ENCODE measurements at regions not wholly inside any gene's neighbourhood (a gene's known extent, or its start where the extent isn't known, plus 50 kb on each side); places are given as distances from the start of the nearest gene placed in this dataset.

DNA sequence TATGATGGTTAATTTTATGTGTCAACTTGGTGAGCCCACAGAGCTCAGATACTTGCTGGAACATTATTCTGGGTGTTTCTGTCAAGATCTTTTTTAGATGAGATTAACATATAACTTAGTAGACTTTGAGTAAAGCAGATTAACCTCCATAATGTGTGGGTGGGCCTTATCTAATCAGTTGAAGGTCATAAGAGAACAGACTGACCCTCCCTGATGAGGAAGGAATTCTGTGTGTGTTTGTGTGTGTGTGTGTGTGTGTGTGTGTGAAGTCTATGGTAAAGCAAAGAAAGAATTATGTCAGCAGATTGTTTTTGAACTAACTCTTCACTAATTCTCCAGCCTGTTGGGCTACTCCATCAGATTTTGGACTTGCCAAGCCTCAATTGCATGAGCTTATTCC lies 232.2 kb upstream of the MEX3C start:
- ATAC-seq (no peak), FAIRE-seq (no peak), DNase-seq (ENCODE audit: low read depth, low spot score) (no peak)
- Histone ChIP-seq H3K9me3 (replicated peaks; ENCODE audit: control insufficient read depth, insufficient read depth, low read length) (no peaks in the 10 kb centered on the region), H3K27ac (ENCODE audit: control insufficient read depth, insufficient read depth) (no peak overlapping the region), H3K4me1 (ENCODE audit: control insufficient read depth, insufficient read depth, low read length) (peaks cover 4% of the 10 kb centered on the region; the same call in 1 of the 2 replicates), H2AFZ (ENCODE audit: control insufficient read depth, low read depth, low read length) (no peak overlapping the region), H3K9ac (ENCODE audit: control insufficient read depth, insufficient read depth, low read length) (no peak overlapping the region), H3K4me3 (no peak overlapping the region), H3K4me2 (ENCODE audit: control insufficient read depth, insufficient read depth) (no peak overlapping the region), H3K27me3 (replicated peaks in 1 of 2; ENCODE audit: control insufficient read depth in 2 of 2, insufficient read depth in 2 of 2, low read length in 1 of 2) (no peaks in the 10 kb centered on the region), H3K36me3 (ENCODE audit: control insufficient read depth in 2 of 2, insufficient read depth in 2 of 2, low read length in 1 of 2) (no peaks in the 10 kb centered on the region), H3K79me2 (ENCODE audit: control insufficient read depth, insufficient read depth, low read length) (no peaks in the 10 kb centered on the region), H4K20me1 (ENCODE audit: control insufficient read depth, insufficient read depth) (no peaks in the 10 kb centered on the region)
- ChIA-PET CTCF (interaction anchor here (0.8 kb wide), 1 partner anchor 12 kb away, joined by 3 read pairs; no protein-coding TSS in a partner anchor), POLR2A (no interaction called here), SMC1A (ENCODE audit: uncharacterized antibody, unreplicated experiment) (no interaction called here), RAD21 (ENCODE audit: unreplicated experiment) (no interaction called here)
- intact Hi-C loops (cut with micrococcal nuclease; ENCODE audit: unreplicated experiment) (no loop called here), in situ Hi-C loops (cut with MboI) (no loop called here)
- no TSS peak for BruUV-seq (replicated peaks)
- TF ChIP-seq POLR2AphosphoS5 (IDR thresholded peaks at IDR 0.05; ENCODE audit: low read length): no peak
- TF ChIP-seq, protein P1, sequence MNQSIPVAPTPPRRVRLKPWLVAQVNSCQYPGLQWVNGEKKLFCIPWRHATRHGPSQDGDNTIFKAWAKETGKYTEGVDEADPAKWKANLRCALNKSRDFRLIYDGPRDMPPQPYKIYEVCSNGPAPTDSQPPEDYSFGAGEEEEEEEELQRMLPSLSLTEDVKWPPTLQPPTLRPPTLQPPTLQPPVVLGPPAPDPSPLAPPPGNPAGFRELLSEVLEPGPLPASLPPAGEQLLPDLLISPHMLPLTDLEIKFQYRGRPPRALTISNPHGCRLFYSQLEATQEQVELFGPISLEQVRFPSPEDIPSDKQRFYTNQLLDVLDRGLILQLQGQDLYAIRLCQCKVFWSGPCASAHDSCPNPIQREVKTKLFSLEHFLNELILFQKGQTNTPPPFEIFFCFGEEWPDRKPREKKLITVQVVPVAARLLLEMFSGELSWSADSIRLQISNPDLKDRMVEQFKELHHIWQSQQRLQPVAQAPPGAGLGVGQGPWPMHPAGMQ (IDR thresholded peaks at IDR 0.05; ENCODE audit: borderline replicate concordance): no peak
- no peak for TF ChIP-seq NR2F1 (conservative IDR thresholded peaks at IDR 0.05)
- no peak for TF ChIP-seq CHD2 (IDR thresholded peaks at IDR 0.05; ENCODE audit: borderline replicate concordance, low read depth, low read length)
- no peak for TF ChIP-seq BMI1 (IDR thresholded peaks at IDR 0.05; ENCODE audit: borderline replicate concordance)
- TF ChIP-seq ESRRA (IDR thresholded peaks at IDR 0.05; ENCODE audit: low read length): no peak
- TF ChIP-seq ZNF207 (IDR thresholded peaks at IDR 0.05; ENCODE audit: borderline replicate concordance): no peak
- TF ChIP-seq, protein P2, sequence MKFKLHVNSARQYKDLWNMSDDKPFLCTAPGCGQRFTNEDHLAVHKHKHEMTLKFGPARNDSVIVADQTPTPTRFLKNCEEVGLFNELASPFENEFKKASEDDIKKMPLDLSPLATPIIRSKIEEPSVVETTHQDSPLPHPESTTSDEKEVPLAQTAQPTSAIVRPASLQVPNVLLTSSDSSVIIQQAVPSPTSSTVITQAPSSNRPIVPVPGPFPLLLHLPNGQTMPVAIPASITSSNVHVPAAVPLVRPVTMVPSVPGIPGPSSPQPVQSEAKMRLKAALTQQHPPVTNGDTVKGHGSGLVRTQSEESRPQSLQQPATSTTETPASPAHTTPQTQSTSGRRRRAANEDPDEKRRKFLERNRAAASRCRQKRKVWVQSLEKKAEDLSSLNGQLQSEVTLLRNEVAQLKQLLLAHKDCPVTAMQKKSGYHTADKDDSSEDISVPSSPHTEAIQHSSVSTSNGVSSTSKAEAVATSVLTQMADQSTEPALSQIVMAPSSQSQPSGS (IDR thresholded peaks at IDR 0.05; ENCODE audit: low read length): no peak
- TF ChIP-seq, protein P3, sequence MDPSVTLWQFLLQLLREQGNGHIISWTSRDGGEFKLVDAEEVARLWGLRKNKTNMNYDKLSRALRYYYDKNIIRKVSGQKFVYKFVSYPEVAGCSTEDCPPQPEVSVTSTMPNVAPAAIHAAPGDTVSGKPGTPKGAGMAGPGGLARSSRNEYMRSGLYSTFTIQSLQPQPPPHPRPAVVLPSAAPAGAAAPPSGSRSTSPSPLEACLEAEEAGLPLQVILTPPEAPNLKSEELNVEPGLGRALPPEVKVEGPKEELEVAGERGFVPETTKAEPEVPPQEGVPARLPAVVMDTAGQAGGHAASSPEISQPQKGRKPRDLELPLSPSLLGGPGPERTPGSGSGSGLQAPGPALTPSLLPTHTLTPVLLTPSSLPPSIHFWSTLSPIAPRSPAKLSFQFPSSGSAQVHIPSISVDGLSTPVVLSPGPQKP (IDR thresholded peaks at IDR 0.05; ENCODE audit: low read depth, low read length): no peak
- TF ChIP-seq SUPT20H (IDR thresholded peaks at IDR 0.05; ENCODE audit: borderline replicate concordance, control insufficient read depth, low read depth, low read length): no peak
- TF ChIP-seq CBX5 (IDR thresholded peaks at IDR 0.05; ENCODE audit: low read depth): no peak
- TF ChIP-seq, protein P4, sequence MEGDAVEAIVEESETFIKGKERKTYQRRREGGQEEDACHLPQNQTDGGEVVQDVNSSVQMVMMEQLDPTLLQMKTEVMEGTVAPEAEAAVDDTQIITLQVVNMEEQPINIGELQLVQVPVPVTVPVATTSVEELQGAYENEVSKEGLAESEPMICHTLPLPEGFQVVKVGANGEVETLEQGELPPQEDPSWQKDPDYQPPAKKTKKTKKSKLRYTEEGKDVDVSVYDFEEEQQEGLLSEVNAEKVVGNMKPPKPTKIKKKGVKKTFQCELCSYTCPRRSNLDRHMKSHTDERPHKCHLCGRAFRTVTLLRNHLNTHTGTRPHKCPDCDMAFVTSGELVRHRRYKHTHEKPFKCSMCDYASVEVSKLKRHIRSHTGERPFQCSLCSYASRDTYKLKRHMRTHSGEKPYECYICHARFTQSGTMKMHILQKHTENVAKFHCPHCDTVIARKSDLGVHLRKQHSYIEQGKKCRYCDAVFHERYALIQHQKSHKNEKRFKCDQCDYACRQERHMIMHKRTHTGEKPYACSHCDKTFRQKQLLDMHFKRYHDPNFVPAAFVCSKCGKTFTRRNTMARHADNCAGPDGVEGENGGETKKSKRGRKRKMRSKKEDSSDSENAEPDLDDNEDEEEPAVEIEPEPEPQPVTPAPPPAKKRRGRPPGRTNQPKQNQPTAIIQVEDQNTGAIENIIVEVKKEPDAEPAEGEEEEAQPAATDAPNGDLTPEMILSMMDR (IDR thresholded peaks at IDR 0.05 in 2 of 3, conservative IDR thresholded peaks at IDR 0.05 in 1 of 3; ENCODE audit: control insufficient read depth in 2 of 3, extremely low read depth in 1 of 3, insufficient read depth in 1 of 3, low read depth in 3 of 3, low read length in 3 of 3): no peak
- TF ChIP-seq EGR1 (IDR thresholded peaks at IDR 0.05; ENCODE audit: borderline replicate concordance in 1 of 2, low read depth in 2 of 2, low read length in 2 of 2): no peak
- TF ChIP-seq BACH1 (IDR thresholded peaks at IDR 0.05; ENCODE audit: borderline replicate concordance): no peak
- no peak for TF ChIP-seq PAX5 (IDR thresholded peaks at IDR 0.05; ENCODE audit: borderline replicate concordance, low read depth, low read length)
- TF ChIP-seq BCL11A (IDR thresholded peaks at IDR 0.05; ENCODE audit: low read depth, low read length): no peak

Measured in GM12878 (cell line).